ENCODE measurements at regions not wholly inside any gene's neighbourhood (a gene's known extent, or its start where the extent isn't known, plus 50 kb on each side); places are given as distances from the start of the nearest gene placed in this dataset.

DNA sequence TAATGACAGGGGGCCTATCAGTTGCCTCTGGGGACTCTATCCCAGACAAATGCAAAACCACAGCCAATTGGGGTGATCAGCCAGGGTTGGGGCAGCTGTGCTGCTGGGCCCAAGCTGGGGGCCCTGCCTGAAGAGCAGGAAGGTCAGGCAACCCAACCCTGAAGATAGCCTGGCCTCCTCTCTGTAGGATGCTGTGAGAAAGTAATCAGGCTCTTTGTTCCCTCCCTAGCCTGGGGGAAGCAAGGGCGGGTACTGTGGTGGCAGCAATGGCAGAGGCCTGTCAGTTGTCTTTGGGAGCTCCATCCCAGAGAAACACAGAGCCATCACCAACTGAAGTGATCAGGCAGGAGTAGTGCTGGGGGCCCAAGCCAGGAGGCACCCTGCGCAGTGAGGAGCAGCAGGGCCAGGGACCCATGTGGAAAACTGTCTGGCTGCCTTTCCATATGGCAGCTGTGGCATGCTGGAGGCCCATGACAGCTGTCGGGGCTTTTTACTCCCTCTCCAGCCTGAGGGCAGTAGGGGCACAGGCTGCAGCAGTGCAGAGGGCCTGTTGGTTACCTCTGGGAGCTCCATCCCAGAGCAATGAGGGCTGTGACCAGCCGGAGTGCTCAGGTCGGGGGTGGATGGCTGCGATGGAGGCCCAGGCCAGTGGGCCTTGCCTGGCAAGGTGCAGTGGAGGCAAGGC is 73.6 kb upstream of the ATP12A start:
- TF ChIP-seq, protein P1, sequence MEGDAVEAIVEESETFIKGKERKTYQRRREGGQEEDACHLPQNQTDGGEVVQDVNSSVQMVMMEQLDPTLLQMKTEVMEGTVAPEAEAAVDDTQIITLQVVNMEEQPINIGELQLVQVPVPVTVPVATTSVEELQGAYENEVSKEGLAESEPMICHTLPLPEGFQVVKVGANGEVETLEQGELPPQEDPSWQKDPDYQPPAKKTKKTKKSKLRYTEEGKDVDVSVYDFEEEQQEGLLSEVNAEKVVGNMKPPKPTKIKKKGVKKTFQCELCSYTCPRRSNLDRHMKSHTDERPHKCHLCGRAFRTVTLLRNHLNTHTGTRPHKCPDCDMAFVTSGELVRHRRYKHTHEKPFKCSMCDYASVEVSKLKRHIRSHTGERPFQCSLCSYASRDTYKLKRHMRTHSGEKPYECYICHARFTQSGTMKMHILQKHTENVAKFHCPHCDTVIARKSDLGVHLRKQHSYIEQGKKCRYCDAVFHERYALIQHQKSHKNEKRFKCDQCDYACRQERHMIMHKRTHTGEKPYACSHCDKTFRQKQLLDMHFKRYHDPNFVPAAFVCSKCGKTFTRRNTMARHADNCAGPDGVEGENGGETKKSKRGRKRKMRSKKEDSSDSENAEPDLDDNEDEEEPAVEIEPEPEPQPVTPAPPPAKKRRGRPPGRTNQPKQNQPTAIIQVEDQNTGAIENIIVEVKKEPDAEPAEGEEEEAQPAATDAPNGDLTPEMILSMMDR (IDR thresholded peaks at IDR 0.05) = no peak
- TF ChIP-seq POLR2A (IDR thresholded peaks at IDR 0.05) (no peak), EP300 (IDR thresholded peaks at IDR 0.05) (no peak)
